Activated T-helper 1 cell treated with anti-CD3 and anti-CD28 coated beads, Interleukin-12 subunit alpha, Interleukin-12 subunit beta, Interleukin-2, Interleukin-4 antibody, amounts not matched to agents 30 ng/mL and 10 ng/mL and 1 ng/mL, durations not matched to agents 14 hours and 24 hours and 36 hours (primary cell): ENCODE measurements at regions not wholly inside any gene's neighbourhood (a gene's known extent, or its start where the extent isn't known, plus 50 kb on each side); places are given as distances from the start of the nearest gene placed in this dataset.

Experiments
- DNase-seq: peaks from one replicate; pipeline ENCODE4 v3.0.0; 2021; ENCODE audit warnings: low spot score
- H3K27ac Mint-ChIP-seq: one replicate; pipeline ENCODE4 v1.8.0; 2021; ENCODE audit warnings: mild to moderate bottlenecking, mixed read lengths
- H3K27me3 Mint-ChIP-seq: one replicate; pipeline ENCODE4 v1.8.0; 2022; ENCODE audit warnings: mild to moderate bottlenecking, moderate library complexity, mixed read lengths; ENCODE audit not compliant: insufficient read depth
- H3K36me3 Mint-ChIP-seq: one replicate; pipeline ENCODE4 v1.8.0; 2021; ENCODE audit warnings: low read depth, mixed read lengths
- H3K4me1 Mint-ChIP-seq: one replicate; pipeline ENCODE4 v1.8.0; 2021; ENCODE audit warnings: low read depth, mixed read lengths
- H3K4me3 Mint-ChIP-seq: one replicate; pipeline ENCODE4 v1.8.0; 2021; ENCODE audit warnings: mild to moderate bottlenecking, moderate library complexity, mixed read lengths
- H3K9me3 Mint-ChIP-seq: one replicate; pipeline ENCODE4 v1.8.0; 2021; ENCODE audit warnings: mixed read lengths
- intact Hi-C: fragments of 100-400 bp; cut with micrococcal nuclease; formaldehyde crosslinking; loops from one replicate; pipeline ENCODE4 v1.15.1; 2024

DNA sequence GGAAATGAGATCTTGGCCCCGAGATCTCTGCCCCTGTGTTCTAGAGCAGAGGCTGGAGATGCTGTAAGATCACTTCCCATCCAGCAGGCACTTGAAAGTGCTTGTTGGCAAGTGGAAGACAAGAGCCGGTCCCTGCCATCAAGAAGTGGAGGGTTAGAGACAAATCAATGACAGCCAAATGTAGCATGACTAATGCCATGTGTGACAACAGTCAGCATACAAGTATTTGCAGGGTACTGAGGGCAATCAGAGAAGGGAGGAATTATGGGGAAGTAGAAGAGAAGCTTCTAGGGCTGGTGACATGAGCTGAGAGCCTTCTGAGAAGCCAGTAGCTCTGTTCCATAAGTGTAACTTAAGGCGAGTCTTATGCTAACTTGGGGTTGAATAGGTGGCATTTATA lies 58.6 kb downstream of the TMEM17 start:
- intact Hi-C loops, result no loop called here
- Mint-ChIP-seq H3K36me3 (no peaks in the 10 kb centered on the region), H3K4me1 (no peaks in the 10 kb centered on the region), H3K27me3 (peaks cover 4% of the 10 kb centered on the region), H3K27ac (no peak overlapping the region), H3K4me3 (no peak overlapping the region), H3K9me3 (no peaks in the 10 kb centered on the region)
- DNase-seq, result no peak

GRCh38 chr2:62446491-62446890 lies 59.5 kb downstream of the TMEM17 start:
- Mint-ChIP-seq H3K9me3 (no peaks in the 10 kb centered on the region), H3K27ac (no peak overlapping the region), H3K4me3 (no peak overlapping the region), H3K4me1 (no peaks in the 10 kb centered on the region), H3K27me3 (peaks cover 4% of the 10 kb centered on the region), H3K36me3 (no peaks in the 10 kb centered on the region)
- intact Hi-C loops, result no loop called here
- DNase-seq, result no peak

GRCh38 chr2:62443886-62444285 lies 62.1 kb downstream of the TMEM17 start:
- peaks cover 3% of the 10 kb centered on the region for H3K27me3 Mint-ChIP-seq
- H3K36me3 Mint-ChIP-seq, result no peaks in the 10 kb centered on the region
- H3K4me3 Mint-ChIP-seq, result no peak overlapping the region
- no peak overlapping the region for H3K27ac Mint-ChIP-seq
- intact Hi-C loops, result no loop called here
- H3K9me3 Mint-ChIP-seq, result no peaks in the 10 kb centered on the region
- no peaks in the 10 kb centered on the region for H3K4me1 Mint-ChIP-seq
- DNase-seq, result no peak

- H3K4me1 Mint-ChIP-seq, result no peaks in the 10 kb centered on the region
- no peak for DNase-seq
- H3K36me3 Mint-ChIP-seq, result no peaks in the 10 kb centered on the region
- H3K4me3 Mint-ChIP-seq, result no peak overlapping the region
- H3K27me3 Mint-ChIP-seq, result peaks cover 3% of the 10 kb centered on the region
- H3K27ac Mint-ChIP-seq, result no peak overlapping the region
- no peaks in the 10 kb centered on the region for H3K9me3 Mint-ChIP-seq
- intact Hi-C loops, result no loop called here
Measured at GRCh38 chr2:62443471-62443870, 62.5 kb downstream of the TMEM17 start.

- Mint-ChIP-seq H3K9me3 (no peaks in the 10 kb centered on the region), H3K4me3 (no peak overlapping the region), H3K4me1 (no peaks in the 10 kb centered on the region), H3K36me3 (no peaks in the 10 kb centered on the region), H3K27ac (no peak overlapping the region), H3K27me3 (peaks cover 3% of the 10 kb centered on the region)
- no peak for DNase-seq
- intact Hi-C loops, result no loop called here
Measured at GRCh38 chr2:62441824-62442223, 64.2 kb downstream of the TMEM17 start.

DNA sequence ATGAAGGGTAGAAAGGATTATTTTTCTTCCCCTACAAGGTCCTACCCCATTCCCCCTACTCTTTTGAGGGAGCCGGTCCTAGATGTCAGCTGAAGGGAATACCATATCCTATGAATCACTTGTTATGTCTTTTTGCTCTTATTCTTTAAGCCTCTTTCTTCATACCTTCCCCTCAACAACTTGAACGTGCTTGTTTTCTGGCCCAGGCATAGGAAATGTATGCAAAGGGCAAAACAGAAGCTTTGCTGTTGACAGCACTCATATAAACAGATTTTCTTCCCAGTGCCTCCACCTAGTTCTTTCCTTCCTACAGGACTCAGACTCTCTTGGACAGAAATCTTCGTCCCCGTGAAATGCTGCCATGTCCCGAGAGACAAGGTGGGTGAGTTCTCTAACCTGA lies 64.6 kb downstream of the TMEM17 start:
- intact Hi-C loops, result no loop called here
- no peaks in the 10 kb centered on the region for H3K4me1 Mint-ChIP-seq

GRCh38 chr2:62440281-62440946 lies 65.6 kb downstream of the TMEM17 start:
- Mint-ChIP-seq H3K4me3 (no peak overlapping the region), H3K4me1 (no peaks in the 10 kb centered on the region), H3K36me3 (no peaks in the 10 kb centered on the region), H3K27ac (no peak overlapping the region), H3K27me3 (peaks cover 2% of the 10 kb centered on the region), H3K9me3 (no peaks in the 10 kb centered on the region)
- no peak for DNase-seq
- intact Hi-C loops, result no loop called here

More for the DNA sequence above, 64.6 kb downstream of the TMEM17 start:
- H3K27ac Mint-ChIP-seq, result no peak overlapping the region
- no peaks in the 10 kb centered on the region for H3K9me3 Mint-ChIP-seq
- DNase-seq, result no peak
- H3K27me3 Mint-ChIP-seq, result peaks cover 3% of the 10 kb centered on the region
- no peak overlapping the region for H3K4me3 Mint-ChIP-seq
- no peaks in the 10 kb centered on the region for H3K36me3 Mint-ChIP-seq

DNA sequence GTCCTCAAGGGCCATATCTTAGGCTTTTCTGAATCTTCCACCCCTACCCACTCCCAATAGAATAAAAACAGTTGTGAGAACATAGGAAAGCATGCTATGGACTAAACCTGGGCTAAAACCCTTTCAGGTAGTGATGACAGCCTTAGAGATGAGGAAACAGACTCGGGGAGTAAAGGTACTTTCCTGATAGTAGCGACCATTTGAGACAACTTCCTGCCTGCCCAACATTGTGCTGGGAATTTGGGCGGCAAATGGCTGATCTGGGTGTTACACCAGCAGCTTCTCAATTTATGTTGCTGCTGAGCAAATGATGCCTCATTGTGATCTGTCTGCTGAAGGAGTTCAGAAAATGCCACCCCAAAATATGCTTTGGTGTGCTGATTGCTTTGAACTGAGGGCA lies 66.6 kb downstream of the TMEM17 start:
- intact Hi-C loops, result no loop called here
- Mint-ChIP-seq H3K9me3 (no peaks in the 10 kb centered on the region), H3K36me3 (no peaks in the 10 kb centered on the region), H3K4me1 (no peaks in the 10 kb centered on the region), H3K4me3 (no peak overlapping the region), H3K27ac (no peak overlapping the region), H3K27me3 (peaks cover 2% of the 10 kb centered on the region)
- no peak for DNase-seq

DNA sequence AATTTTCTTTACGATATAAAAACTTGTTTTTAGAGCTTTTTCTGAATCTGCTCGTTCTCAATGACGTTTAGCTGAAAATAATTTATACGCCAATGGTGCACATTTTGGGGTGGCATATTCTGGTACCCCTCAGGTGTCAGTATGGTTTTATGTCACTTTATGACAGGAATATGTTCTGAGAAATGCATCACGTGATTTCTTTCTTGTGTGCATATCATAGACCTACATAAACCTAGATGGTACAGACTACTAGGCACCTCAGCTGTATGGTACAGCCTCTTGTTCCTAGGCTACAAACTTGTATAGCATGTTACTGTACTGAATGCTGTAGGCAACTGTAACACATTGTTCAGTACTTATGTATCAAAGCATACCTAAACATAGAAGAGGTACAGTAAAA lies 68.2 kb downstream of the TMEM17 start:
- intact Hi-C loops, result no loop called here
- peaks cover 2% of the 10 kb centered on the region for H3K27me3 Mint-ChIP-seq
- H3K9me3 Mint-ChIP-seq, result no peaks in the 10 kb centered on the region
- H3K4me1 Mint-ChIP-seq, result no peaks in the 10 kb centered on the region
- H3K4me3 Mint-ChIP-seq, result no peak overlapping the region
- no peak for DNase-seq
- H3K36me3 Mint-ChIP-seq, result no peaks in the 10 kb centered on the region
- no peak overlapping the region for H3K27ac Mint-ChIP-seq

DNA sequence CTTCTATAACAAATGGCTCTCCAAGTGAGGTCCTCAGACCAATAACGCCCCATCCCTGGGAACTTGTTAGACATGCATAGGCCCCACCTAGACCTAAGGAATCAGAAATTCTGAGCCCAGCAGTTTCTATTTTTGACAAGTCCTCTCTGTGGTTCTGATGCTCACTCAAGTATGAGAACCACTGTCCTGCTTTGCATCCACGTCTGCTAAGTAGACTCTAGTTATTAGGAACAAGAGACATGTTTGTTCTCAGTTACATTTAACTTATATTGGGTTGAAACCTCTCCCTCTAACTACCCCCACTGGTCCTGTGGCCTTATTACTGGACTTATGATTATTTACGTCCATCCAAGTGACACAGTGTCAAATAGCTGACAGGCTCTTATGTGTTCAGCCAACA lies 70.3 kb downstream of the TMEM17 start:
- H3K36me3 Mint-ChIP-seq, result no peaks in the 10 kb centered on the region
- no peaks in the 10 kb centered on the region for H3K4me1 Mint-ChIP-seq
- H3K4me3 Mint-ChIP-seq, result no peak overlapping the region
- H3K27me3 Mint-ChIP-seq, result peaks cover 2% of the 10 kb centered on the region
- H3K9me3 Mint-ChIP-seq, result no peaks in the 10 kb centered on the region
- intact Hi-C loops, result no loop called here
- DNase-seq, result no peak
- H3K27ac Mint-ChIP-seq, result no peak overlapping the region

GRCh38 chr2:62432407-62432806 lies 73.6 kb downstream of the TMEM17 start:
- Mint-ChIP-seq H3K4me3 (no peak overlapping the region), H3K27me3 (peaks cover 3% of the 10 kb centered on the region), H3K9me3 (no peaks in the 10 kb centered on the region), H3K4me1 (no peaks in the 10 kb centered on the region), H3K36me3 (no peaks in the 10 kb centered on the region), H3K27ac (no peak overlapping the region)
- intact Hi-C loops, result no loop called here
- DNase-seq, result no peak

DNA sequence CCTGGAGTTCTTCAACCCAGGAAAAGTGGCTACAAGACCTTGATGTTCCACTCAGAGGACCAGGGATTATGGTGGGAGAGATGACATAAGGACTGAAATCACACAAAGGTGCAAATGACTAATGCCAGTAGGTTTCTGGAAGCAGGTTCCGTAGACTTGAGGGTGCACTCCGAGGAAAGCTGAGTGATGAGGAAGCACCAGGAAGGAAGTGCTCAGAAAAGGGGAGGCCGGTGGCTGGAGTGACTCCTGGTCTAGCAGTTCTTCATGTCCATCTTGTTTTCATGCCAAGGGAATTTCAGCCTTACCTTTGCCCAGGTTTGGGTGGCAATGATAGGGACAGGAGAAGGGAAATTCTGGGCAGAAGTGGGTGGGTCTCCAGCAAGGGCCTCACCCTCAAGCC lies 74.5 kb downstream of the TMEM17 start:
- Mint-ChIP-seq H3K4me1 (no peaks in the 10 kb centered on the region), H3K27ac (no peak overlapping the region), H3K36me3 (no peaks in the 10 kb centered on the region), H3K4me3 (no peak overlapping the region), H3K9me3 (no peaks in the 10 kb centered on the region), H3K27me3 (peaks cover 3% of the 10 kb centered on the region)
- no peak for DNase-seq
- intact Hi-C loops, result no loop called here

- Mint-ChIP-seq H3K4me3 (no peak overlapping the region), H3K36me3 (no peaks in the 10 kb centered on the region), H3K4me1 (no peaks in the 10 kb centered on the region), H3K27me3 (peaks cover 3% of the 10 kb centered on the region), H3K9me3 (no peaks in the 10 kb centered on the region), H3K27ac (no peak overlapping the region)
- intact Hi-C loops, result no loop called here
- DNase-seq, result no peak
Measured at GRCh38 chr2:62430146-62430545, 75.8 kb downstream of the TMEM17 start.

- no peak for DNase-seq
- Mint-ChIP-seq H3K36me3 (no peaks in the 10 kb centered on the region), H3K4me3 (no peak overlapping the region), H3K27ac (no peak overlapping the region), H3K27me3 (peaks cover 8% of the 10 kb centered on the region), H3K4me1 (no peaks in the 10 kb centered on the region), H3K9me3 (no peaks in the 10 kb centered on the region)
- intact Hi-C loops, result no loop called here
Measured at GRCh38 chr2:62427146-62427545, 78.8 kb downstream of the TMEM17 start.
